GOT3 (cell line): ENCODE measurements at regions not wholly inside any gene's neighbourhood (a gene's known extent, or its start where the extent isn't known, plus 50 kb on each side); places are given as distances from the start of the nearest gene placed in this dataset.

Experiments used
- DNase-seq: peaks from one replicate; lab custom pipeline; 2025; ENCODE audit warnings: mixed read lengths; lab: John Stamatoyannopoulos, UW

DNA sequence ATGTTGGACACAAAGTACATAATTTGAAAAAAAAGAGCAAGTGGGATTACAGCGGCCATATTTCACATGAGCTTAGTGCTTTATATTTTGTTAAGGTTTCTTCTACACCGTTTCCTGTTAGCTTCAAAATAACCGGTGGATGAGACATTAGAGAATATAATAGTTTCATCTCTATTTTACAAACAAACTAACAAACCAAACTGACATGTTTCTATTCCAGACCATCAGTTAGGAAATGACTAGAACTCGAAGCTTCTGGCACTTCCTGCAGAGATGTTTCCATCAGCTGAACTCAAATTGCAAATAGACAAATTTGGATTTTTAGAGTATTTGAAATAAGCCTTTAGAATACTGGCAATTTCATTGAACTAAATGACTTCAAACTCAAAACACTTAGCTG lies 86.5 kb downstream of the MTRR start:
- no peak for DNase-seq

DNA sequence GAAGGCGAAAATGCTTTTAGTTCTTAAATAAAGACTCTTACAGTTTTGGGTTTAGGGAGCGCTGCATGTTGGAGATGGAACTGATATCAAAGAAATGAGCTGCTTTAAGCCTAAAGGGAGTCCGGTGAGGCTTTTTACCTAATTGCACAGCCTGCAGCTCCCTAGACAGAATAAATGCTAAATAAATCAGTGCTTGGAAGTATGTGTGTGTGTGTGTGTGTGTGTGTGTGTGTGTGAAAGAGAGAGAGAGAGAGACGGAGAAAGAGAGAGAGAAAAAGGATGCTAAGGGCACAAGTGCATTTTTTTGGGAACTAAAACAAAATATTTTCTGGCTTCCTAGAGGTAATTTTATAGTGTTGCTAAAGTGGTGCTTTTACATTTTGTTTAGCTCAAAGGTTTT lies 88.4 kb downstream of the MTRR start:
- no peak for DNase-seq

DNA sequence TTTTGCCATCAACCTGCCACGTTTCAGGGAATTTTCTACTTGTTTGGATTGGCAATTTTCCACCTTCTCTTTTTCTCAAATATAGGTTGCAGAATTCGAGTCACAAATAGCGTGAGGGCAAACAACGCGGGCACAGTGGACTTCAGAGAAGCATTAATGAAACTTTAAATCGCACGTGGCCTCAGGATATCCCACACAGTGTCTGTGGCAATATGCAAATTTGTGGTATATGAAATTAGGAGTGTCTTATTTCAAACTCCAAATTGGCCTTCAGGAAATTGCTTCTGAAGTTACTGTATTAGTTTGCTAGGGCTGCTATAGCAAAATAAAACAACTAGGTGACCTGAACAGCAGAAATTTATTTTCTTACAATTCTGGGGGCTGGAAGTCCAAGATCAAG lies 91.2 kb downstream of the MTRR start:
- DNase-seq: no peak

GRCh38 chr5:7961540-7961939 lies 92.6 kb downstream of the MTRR start:
- DNase-seq: no peak

- no peak for DNase-seq
Observed at GRCh38 chr5:7970816-7971215, 101.9 kb downstream of the MTRR start.

GRCh38 chr5:7976411-7977190 lies 107.7 kb downstream of the MTRR start:
- DNase-seq: no peak

GRCh38 chr5:7978114-7978513 lies 109.2 kb downstream of the MTRR start:
- DNase-seq: no peak

DNA sequence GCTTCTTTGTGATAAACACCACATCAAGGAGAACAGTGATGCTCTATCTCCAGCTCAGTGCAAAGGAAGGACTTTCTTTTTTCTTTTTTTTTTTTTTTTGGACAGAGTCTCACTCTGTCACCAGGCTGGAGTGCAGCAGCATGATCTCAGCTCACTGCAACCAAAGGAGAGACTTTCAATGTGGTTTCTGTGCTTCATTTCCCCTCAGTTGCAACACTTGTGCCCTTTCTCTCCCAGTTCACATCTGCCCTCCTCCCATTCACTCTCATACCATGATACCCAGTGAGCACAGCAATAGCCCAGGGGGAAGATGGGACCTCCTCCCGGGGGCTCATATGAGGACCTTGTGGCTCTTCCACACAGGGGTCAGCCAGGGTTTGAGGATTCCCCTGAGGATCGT lies 110.0 kb downstream of the MTRR start:
- DNase-seq: no peak

DNA sequence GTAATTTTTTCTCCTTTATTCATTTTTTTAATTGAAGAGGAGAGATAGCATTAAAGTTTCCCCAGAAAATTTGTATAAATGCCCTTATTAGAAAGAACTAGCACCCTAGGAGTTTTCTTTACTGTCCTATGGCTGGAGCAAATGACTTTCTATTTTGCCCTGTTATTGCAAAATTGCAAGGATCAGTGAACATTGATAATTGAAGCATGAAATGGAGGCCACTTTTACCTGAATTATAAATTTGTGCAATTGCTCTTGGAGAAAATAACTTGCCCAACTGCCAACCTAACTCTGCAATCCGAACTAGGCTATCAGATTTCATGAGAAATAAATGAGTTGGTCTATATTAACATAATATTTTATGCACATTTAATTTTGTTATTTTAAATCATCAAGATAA lies 111.9 kb downstream of the MTRR start:
- no peak for DNase-seq

- no peak for DNase-seq
Observed at GRCh38 chr5:7983433-7983832, 114.5 kb downstream of the MTRR start.

- DNase-seq: no peak
Observed at GRCh38 chr5:7991125-7991821, 122.3 kb downstream of the MTRR start.

DNA sequence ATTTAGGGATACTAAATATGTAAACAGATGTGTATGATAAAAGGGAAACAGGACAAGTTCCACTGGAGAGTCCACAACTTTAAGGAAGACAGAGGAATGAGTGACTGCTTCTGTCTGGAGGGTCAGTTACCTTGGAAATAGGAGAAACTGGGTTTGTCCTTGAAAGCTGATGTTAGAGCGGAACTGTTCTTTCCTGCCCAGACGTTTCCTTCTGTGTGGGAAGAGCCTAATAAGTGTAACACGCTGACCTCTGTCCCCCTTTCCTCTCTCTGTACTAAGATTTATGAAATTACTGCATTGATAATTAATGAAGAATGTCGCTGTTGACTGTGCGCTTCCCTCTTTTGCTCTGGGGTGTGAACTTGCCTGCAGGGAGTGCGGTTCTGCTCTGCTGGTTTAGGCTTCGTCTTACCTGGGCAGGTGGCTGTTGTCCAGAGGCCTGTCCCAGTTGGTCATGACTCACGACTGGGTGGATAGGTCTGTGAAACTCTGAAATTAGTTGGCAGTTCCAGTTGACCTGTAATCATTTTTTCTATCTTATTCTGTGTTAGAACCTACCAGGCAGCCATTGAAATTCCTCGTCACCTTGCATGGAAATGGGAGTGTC lies 126.8 kb downstream of the MTRR start:
- no peak for DNase-seq

DNA sequence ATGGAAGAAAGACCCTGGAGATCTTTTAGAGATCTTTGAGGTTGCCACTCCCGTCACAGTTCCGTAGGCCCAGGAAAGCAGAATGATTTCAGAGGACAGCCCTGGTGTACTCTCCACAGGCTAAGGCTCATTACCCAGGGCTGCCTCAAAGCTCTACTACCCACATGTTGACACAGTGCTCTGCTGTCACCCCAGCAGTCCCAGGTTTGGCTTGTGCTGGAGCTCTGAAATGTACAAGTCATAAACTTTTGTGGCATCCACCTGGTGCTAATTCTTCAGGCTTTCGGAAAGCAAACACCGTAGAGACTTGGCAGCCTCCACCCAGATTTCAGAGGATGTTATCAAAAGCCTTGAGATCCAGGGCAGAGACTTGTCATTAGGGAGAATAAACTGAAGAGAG lies 136.5 kb downstream of the MTRR start:
- DNase-seq: no peak

DNA sequence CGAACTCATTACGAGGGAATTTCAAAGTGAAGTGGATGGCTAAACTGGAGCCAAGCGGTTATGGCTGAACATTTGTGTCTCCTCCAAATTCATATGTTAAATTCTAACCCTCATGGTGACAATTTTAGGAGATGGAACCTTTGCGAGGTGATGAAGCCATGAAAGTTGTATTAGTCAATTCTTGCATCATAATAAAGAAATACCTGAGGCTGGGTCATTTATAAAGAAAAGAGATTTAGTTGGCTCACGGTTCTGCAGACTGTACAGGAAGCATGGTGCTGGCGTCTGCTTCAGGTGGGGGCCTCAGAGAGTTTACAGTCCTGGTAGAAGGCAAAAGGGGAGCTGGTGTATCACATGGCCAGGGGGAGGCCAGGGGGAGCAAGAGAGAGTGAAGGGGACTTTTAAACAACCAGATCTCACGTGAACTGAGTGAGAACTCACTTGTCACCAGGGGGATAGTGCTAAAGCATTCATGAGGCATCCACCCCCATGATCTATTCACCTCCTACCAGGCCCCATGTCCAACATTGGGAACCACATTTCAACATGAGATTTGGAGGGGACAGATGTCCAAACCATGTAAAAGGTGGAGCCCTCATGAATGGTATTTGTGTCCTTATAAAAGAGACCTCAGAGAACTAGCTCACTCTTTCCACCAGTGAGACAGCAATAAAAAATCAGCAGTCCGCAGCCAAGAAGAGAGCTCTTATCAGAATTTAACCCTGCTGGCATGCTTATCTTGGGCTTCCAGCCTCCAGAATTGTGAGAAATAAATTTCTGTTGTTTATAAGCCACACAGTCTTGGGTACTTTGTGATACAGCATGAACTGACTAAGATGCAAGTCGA lies 143.4 kb downstream of the MTRR start:
- no peak for DNase-seq

DNA sequence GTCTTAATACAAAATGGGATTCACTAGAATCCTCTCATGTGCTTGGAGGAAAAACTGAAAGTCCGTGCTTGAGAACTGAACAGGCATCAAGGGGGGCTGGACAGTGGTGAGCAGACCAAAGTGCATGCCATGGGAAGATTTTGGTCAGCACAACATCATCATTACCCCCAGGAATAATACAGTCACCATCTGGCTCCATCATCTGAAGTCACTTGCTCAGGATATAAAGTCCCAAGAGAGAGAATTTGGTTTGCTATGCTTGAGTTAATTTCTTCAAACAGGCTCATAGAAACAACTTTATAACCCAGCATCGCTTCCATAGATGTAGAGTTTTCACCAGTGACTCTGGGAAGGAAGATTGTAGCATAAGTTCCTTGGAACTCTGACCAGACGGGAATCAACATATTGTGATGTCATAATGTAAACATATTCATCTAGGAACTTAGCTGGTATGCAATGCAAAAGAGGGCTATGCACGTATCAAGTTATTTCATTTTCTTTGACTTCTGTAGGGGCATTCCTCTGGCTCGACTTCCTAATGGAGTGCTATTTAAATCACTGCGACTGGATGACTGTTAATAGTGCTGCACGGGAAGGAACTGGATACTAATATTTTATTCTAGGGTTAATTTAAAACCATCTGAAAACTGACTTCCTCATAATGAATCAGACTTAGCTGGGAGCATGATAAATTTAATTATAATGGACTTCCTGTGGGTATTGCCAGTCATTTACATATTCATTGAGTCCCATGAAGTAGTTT lies 145.2 kb downstream of the MTRR start:
- DNase-seq: no peak

GRCh38 chr5:8019719-8020218 lies 150.8 kb downstream of the MTRR start:
- no peak for DNase-seq

- no peak for DNase-seq
Observed at GRCh38 chr5:8020861-8021514, 152.0 kb downstream of the MTRR start.

GRCh38 chr5:8028243-8028642 lies 159.3 kb downstream of the MTRR start:
- no peak for DNase-seq

GRCh38 chr5:8033261-8033660 lies 164.3 kb downstream of the MTRR start:
- DNase-seq: no peak

DNA sequence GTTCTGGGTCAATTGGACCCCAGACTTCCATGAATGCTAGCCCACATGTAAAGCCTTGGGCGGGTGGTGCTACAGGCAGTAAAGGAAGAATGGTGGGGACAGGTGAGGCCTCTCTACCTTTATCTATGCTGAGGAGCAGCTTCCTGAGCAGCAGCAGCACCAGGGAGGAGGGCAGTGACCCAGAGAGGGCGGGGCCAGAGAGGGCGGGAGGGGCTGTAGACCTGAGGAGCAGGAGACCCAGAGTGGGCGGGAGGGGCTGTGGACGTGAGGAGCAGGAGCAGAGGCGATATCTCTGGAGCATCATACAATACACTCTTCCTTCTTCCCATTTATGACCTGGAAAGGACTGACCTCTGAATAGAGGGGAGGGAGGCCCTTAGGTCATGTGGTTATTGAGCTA lies 165.9 kb downstream of the MTRR start:
- no peak for DNase-seq

GRCh38 chr5:8048920-8049319 lies 180.0 kb downstream of the MTRR start:
- no peak for DNase-seq
